ENCODE measurements at regions not wholly inside any gene's neighbourhood (a gene's known extent, or its start where the extent isn't known, plus 50 kb on each side); places are given as distances from the start of the nearest gene placed in this dataset.
A peak's percentile ranks its signal among the peaks of the same experiment; 100 is the strongest.

- Mint-ChIP-seq H3K4me1 (peaks cover 22% of the 10 kb centered on the region), H3K27ac (peak overlapping the region; percentile 66), H3K9me3 (peaks cover 6% of the 10 kb centered on the region), H3K27me3 (ENCODE audit: low read depth) (no peaks in the 10 kb centered on the region), H3K36me3 (peaks cover 5% of the 10 kb centered on the region; the same call in 1 of the 2 replicates), H3K4me3 (no peak overlapping the region)
- POLR2A ChIA-PET: interaction anchor here (0.7 kb wide), 1 partner anchor 17 kb away, joined by 4 read pairs; no protein-coding TSS in a partner anchor
- ATAC-seq: no peak
- CTCF ChIA-PET: no interaction called here
- no peak for TF ChIP-seq ZBTB43 (CRISPR knock-in tag; IDR thresholded peaks at IDR 0.05)
- TF ChIP-seq TEAD4 (CRISPR knock-in tag; IDR thresholded peaks at IDR 0.05): no peak
- no peak for TF ChIP-seq CREM (CRISPR knock-in tag; IDR thresholded peaks at IDR 0.05)
- no peak for DNase-seq (ENCODE audit: low spot score)
Measured at GRCh38 chr12:46442738-46443137, 70.2 kb upstream of the SLC38A2 start.

GRCh38 chr12:46442239-46442638 is 69.7 kb upstream of the SLC38A2 start:
- peaks cover 1% of the 10 kb centered on the region for H3K9me3 Mint-ChIP-seq
- H3K4me1 Mint-ChIP-seq: peaks cover 22% of the 10 kb centered on the region
- no peak for ATAC-seq
- H3K27ac Mint-ChIP-seq: peak overlapping the region; percentile 66
- H3K27me3 Mint-ChIP-seq (ENCODE audit: low read depth): no peaks in the 10 kb centered on the region
- CTCF ChIA-PET: no interaction called here
- H3K36me3 Mint-ChIP-seq: peaks cover under 1% of the 10 kb centered on the region; the same call in 1 of the 2 replicates
- no peak overlapping the region for H3K4me3 Mint-ChIP-seq
- TF ChIP-seq USF1 (CRISPR knock-in tag; IDR thresholded peaks at IDR 0.05) (no peak), ZNF317 (CRISPR knock-in tag; IDR thresholded peaks at IDR 0.05; ENCODE audit: borderline replicate concordance, low read depth) (no peak), SMAD4 (CRISPR knock-in tag; IDR thresholded peaks at IDR 0.05) (no peak)
- POLR2A ChIA-PET: interaction anchor here (0.7 kb wide), 1 partner anchor 18 kb away, joined by 4 read pairs; no protein-coding TSS in a partner anchor
- DNase-seq (ENCODE audit: low spot score): no peak

GRCh38 chr12:46439793-46440511 is 67.4 kb upstream of the SLC38A2 start:
- TF ChIP-seq USF2 (CRISPR knock-in tag; IDR thresholded peaks at IDR 0.05) (peak; percentile 76), HMGA2 (CRISPR knock-in tag; IDR thresholded peaks at IDR 0.05) (no peak), ZMAT4 (CRISPR knock-in tag; IDR thresholded peaks at IDR 0.05) (no peak), USF1 (CRISPR knock-in tag; IDR thresholded peaks at IDR 0.05) (peak; percentile 44; the same call in 1 of the 2 replicates), STAT6 (CRISPR knock-in tag; conservative IDR thresholded peaks at IDR 0.05; ENCODE audit: low read depth) (no peak), ZNF416 (CRISPR knock-in tag; IDR thresholded peaks at IDR 0.05) (no peak), CREB1 (CRISPR knock-in tag; IDR thresholded peaks at IDR 0.05) (no peak)
- Mint-ChIP-seq H3K27me3 (ENCODE audit: low read depth) (no peaks in the 10 kb centered on the region), H3K4me1 (peaks cover 22% of the 10 kb centered on the region), H3K36me3 (no peaks in the 10 kb centered on the region), H3K27ac (no peak overlapping the region), H3K4me3 (no peak overlapping the region), H3K9me3 (no peaks in the 10 kb centered on the region)
- POLR2A ChIA-PET: no interaction called here
- CTCF ChIA-PET: no interaction called here
- no peak for ATAC-seq
- DNase-seq (ENCODE audit: low spot score): no peak

Measured in WTC11 (cell line).